ENCODE measurements at regions not wholly inside any gene's neighbourhood (a gene's known extent, or its start where the extent isn't known, plus 50 kb on each side); places are given as distances from the start of the nearest gene placed in this dataset.

DNA sequence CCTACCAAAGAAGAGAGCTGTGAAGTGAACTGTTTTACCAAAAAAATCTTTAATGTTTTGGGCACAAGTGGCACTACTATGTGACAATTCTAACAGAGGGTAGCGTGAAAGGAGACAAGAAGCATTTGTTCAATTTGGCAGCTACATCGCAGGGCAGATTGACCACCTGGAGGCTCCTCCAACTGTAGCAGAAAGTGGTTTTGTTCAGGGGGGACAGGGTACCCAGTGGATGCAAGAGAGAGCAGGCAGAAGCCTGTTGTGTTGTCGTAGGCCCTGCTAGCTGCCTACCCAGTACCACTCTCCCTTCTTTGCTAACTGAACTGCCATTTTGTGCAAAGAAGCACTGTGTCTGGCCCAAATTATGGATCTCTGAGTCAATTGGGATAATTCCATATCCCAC lies 54.8 kb upstream of the SYN2 start:
- Histone ChIP-seq H3K36me3 (ENCODE audit: control insufficient read depth in 1 of 2, insufficient read depth in 2 of 2, low read length in 2 of 2) (no peaks in the 10 kb centered on the region), H3K27me3 (ENCODE audit: insufficient read depth, low read length) (no peaks in the 10 kb centered on the region; the same call in 1 of the 2 replicates), H3K4me3 (replicated peaks in 1 of 2; ENCODE audit: low read depth in 1 of 2, low read length in 2 of 2) (no peak overlapping the region), H3K27ac (ENCODE audit: low read depth, low read length) (no peak overlapping the region), H3K79me2 (ENCODE audit: insufficient read depth, low read length) (no peaks in the 10 kb centered on the region), H3K9me2 (ENCODE audit: insufficient read depth) (no peaks in the 10 kb centered on the region), H3K9me3 (ENCODE audit: control insufficient read depth in 1 of 2, insufficient read depth in 1 of 2, low read depth in 1 of 2, low read length in 2 of 2) (no peaks in the 10 kb centered on the region), H3K4me2 (ENCODE audit: low read length) (no peak overlapping the region), H2AFZ (ENCODE audit: low read depth, low read length, poor library complexity, severe bottlenecking) (no peak overlapping the region), H3K4me1 (ENCODE audit: control insufficient read depth in 1 of 2, insufficient read depth in 2 of 2, low read length in 2 of 2) (no peaks in the 10 kb centered on the region), H3K9ac (ENCODE audit: low read length) (no peak overlapping the region), H4K20me1 (ENCODE audit: insufficient read depth) (no peaks in the 10 kb centered on the region)
- no TSS peak for BruUV-seq (replicated peaks)
- POLR2A ChIA-PET = no interaction called here
- RAD21 ChIA-PET (ENCODE audit: low non-redundant PET in 1 of 2, low total read pairs in 2 of 2, uncharacterized antibody in 2 of 2, unreplicated experiment in 2 of 2) = no interaction called here
- intact Hi-C loops (cut with micrococcal nuclease) = no loop called here
- CTCF ChIA-PET = no interaction called here
- TF ChIP-seq POLR2A (IDR thresholded peaks at IDR 0.05; ENCODE audit: borderline replicate concordance, extremely low read depth, insufficient read depth, insufficient read length) (no peak), EZH2 (IDR thresholded peaks at IDR 0.05) (no peak), YY1 (IDR thresholded peaks at IDR 0.05; ENCODE audit: extremely low read depth, insufficient replicate concordance, low read depth, low read length) (no peak), TCF7L2 (IDR thresholded peaks at IDR 0.05; ENCODE audit: borderline replicate concordance, extremely low read depth, insufficient read depth, insufficient read length) (no peak), ZNF274 (IDR thresholded peaks at IDR 0.05; ENCODE audit: low read depth, low read length) (no peak)
- ATAC-seq = no peak
- no peak for DNase-seq (ENCODE audit: low read depth, low spot score)

DNA sequence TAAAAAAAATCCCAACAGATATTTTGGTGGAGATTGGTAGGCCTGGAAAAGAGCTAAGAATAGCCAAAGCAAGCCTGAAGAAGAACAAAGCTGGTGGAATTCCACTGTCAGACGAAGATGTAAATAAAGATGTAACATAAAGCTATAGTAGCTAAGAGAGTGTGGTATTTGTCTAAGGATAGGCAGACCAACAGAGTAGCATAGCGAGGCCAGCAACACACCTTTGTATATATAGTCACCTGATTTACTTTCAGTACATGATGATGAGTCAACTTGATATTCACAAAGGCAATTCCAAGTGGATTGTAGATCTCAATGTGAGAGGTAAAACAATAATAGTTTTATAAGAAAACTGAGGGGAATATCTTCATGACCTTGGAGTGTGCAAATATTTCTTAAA lies 53.6 kb upstream of the SYN2 start:
- intact Hi-C loops (cut with micrococcal nuclease) = no loop called here
- Histone ChIP-seq H3K4me3 (replicated peaks in 1 of 2; ENCODE audit: low read depth in 1 of 2, low read length in 2 of 2) (no peak overlapping the region), H2AFZ (ENCODE audit: low read depth, low read length, poor library complexity, severe bottlenecking) (no peak overlapping the region), H3K9me2 (ENCODE audit: insufficient read depth) (no peaks in the 10 kb centered on the region), H3K79me2 (ENCODE audit: insufficient read depth, low read length) (no peaks in the 10 kb centered on the region), H3K36me3 (ENCODE audit: control insufficient read depth in 1 of 2, insufficient read depth in 2 of 2, low read length in 2 of 2) (no peaks in the 10 kb centered on the region), H3K4me1 (ENCODE audit: control insufficient read depth in 1 of 2, insufficient read depth in 2 of 2, low read length in 2 of 2) (no peaks in the 10 kb centered on the region), H3K27me3 (ENCODE audit: insufficient read depth, low read length) (no peaks in the 10 kb centered on the region; the same call in 1 of the 2 replicates), H3K9ac (ENCODE audit: low read length) (no peak overlapping the region), H3K9me3 (ENCODE audit: control insufficient read depth in 1 of 2, insufficient read depth in 1 of 2, low read depth in 1 of 2, low read length in 2 of 2) (no peaks in the 10 kb centered on the region), H3K27ac (ENCODE audit: low read depth, low read length) (no peak overlapping the region), H4K20me1 (ENCODE audit: insufficient read depth) (no peaks in the 10 kb centered on the region), H3K4me2 (ENCODE audit: low read length) (no peak overlapping the region)
- ChIA-PET RAD21 (ENCODE audit: low non-redundant PET in 1 of 2, low total read pairs in 2 of 2, uncharacterized antibody in 2 of 2, unreplicated experiment in 2 of 2) (no interaction called here), POLR2A (no interaction called here), CTCF (no interaction called here)
- ATAC-seq (no peak), DNase-seq (ENCODE audit: low read depth, low spot score) (no peak)
- no TSS peak for BruUV-seq (replicated peaks)
- TF ChIP-seq, protein P1, sequence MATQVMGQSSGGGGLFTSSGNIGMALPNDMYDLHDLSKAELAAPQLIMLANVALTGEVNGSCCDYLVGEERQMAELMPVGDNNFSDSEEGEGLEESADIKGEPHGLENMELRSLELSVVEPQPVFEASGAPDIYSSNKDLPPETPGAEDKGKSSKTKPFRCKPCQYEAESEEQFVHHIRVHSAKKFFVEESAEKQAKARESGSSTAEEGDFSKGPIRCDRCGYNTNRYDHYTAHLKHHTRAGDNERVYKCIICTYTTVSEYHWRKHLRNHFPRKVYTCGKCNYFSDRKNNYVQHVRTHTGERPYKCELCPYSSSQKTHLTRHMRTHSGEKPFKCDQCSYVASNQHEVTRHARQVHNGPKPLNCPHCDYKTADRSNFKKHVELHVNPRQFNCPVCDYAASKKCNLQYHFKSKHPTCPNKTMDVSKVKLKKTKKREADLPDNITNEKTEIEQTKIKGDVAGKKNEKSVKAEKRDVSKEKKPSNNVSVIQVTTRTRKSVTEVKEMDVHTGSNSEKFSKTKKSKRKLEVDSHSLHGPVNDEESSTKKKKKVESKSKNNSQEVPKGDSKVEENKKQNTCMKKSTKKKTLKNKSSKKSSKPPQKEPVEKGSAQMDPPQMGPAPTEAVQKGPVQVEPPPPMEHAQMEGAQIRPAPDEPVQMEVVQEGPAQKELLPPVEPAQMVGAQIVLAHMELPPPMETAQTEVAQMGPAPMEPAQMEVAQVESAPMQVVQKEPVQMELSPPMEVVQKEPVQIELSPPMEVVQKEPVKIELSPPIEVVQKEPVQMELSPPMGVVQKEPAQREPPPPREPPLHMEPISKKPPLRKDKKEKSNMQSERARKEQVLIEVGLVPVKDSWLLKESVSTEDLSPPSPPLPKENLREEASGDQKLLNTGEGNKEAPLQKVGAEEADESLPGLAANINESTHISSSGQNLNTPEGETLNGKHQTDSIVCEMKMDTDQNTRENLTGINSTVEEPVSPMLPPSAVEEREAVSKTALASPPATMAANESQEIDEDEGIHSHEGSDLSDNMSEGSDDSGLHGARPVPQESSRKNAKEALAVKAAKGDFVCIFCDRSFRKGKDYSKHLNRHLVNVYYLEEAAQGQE (IDR thresholded peaks at IDR 0.05; ENCODE audit: low read depth) = no peak
- TF ChIP-seq ZNF274 (IDR thresholded peaks at IDR 0.05; ENCODE audit: low read depth, low read length) (no peak), RAD21 (IDR thresholded peaks at IDR 0.05; ENCODE audit: low read depth) (no peak), EGR1 (IDR thresholded peaks at IDR 0.05; ENCODE audit: low read depth) (no peak), SP1 (IDR thresholded peaks at IDR 0.05; ENCODE audit: low read depth) (no peak), POLR2AphosphoS5 (IDR thresholded peaks at IDR 0.05; ENCODE audit: low read depth, low read length) (no peak), ELF1 (IDR thresholded peaks at IDR 0.05; ENCODE audit: borderline replicate concordance, low read depth) (no peak), ZFX (IDR thresholded peaks at IDR 0.05) (no peak)
- TF ChIP-seq, protein P2, sequence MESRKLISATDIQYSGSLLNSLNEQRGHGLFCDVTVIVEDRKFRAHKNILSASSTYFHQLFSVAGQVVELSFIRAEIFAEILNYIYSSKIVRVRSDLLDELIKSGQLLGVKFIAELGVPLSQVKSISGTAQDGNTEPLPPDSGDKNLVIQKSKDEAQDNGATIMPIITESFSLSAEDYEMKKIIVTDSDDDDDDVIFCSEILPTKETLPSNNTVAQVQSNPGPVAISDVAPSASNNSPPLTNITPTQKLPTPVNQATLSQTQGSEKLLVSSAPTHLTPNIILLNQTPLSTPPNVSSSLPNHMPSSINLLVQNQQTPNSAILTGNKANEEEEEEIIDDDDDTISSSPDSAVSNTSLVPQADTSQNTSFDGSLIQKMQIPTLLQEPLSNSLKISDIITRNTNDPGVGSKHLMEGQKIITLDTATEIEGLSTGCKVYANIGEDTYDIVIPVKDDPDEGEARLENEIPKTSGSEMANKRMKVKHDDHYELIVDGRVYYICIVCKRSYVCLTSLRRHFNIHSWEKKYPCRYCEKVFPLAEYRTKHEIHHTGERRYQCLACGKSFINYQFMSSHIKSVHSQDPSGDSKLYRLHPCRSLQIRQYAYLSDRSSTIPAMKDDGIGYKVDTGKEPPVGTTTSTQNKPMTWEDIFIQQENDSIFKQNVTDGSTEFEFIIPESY (IDR thresholded peaks at IDR 0.05; ENCODE audit: extremely low read depth, insufficient replicate concordance, low read length) = no peak
- TF ChIP-seq, protein P3, sequence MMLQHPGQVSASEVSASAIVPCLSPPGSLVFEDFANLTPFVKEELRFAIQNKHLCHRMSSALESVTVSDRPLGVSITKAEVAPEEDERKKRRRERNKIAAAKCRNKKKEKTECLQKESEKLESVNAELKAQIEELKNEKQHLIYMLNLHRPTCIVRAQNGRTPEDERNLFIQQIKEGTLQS (IDR thresholded peaks at IDR 0.05) = no peak
